ENCODE measurements at regions not wholly inside any gene's neighbourhood (a gene's known extent, or its start where the extent isn't known, plus 50 kb on each side); places are given as distances from the start of the nearest gene placed in this dataset.

DNA sequence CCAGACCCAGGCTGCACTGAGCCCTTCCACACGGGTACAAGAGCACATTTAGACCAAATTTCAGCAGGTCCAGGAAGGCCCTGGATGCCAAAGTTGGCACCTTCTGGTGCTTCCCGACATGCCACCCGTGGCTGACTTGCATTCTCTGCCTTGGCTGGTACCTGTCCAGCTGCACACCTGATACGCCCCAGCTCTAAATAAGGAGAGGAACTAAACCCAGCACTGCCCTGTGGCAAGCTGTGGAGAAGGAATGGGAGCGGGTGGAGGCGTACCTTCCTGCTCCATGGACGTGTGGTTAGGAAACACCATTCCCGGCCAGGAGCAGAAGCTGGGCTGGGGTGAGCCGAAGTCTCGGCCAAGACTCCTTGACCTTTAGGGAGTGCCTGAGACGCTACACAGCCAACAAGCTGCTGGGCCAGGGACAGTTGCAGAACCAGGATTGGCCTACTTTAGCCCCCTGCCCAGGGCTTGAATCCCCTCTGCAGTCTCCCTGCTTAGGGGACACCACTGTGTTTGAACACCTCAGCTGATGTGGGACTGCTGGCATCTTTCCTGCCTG, 86.5 kb upstream of the TAF1B start:
- DNase-seq (ENCODE audit: low read depth, low spot score), result no peak

DNA sequence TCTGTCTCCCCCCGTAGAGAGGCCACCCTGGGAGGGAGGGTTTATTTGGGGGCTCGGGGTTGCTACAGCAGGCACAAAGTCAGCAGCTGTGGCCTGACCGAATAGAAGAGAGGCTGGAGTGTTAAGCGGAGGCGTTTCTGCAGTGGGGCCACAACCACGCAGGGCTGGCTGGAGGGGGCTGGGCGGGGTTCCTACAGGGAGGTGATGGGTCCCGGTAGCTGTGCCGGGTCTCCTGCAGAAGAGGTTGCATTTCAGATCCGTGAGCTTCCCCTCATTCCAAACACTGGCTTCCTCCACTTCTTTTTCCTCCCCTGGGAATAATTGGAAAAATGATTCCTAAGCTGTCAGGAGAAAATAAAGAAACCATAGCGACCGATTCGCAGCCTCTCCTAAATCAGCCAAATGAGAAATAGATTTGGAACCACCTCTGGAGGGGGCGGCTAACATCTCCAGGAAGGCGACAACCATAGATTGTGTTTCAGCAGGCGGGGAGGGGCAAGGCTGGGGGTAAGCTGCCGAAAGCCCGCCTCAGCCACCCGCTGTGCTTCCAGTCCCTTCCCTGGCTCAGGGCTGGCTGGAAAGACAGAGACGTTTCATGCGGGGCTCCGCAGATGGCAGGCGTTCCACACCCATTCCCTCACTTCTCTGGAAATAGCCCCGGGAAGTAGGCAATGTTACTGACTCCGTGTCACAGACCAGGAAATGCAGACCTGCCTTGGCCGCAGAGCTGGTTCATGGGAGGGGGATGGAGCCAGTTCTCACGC, 85.6 kb upstream of the TAF1B start:
- no peak for DNase-seq (ENCODE audit: low read depth, low spot score)

DNA sequence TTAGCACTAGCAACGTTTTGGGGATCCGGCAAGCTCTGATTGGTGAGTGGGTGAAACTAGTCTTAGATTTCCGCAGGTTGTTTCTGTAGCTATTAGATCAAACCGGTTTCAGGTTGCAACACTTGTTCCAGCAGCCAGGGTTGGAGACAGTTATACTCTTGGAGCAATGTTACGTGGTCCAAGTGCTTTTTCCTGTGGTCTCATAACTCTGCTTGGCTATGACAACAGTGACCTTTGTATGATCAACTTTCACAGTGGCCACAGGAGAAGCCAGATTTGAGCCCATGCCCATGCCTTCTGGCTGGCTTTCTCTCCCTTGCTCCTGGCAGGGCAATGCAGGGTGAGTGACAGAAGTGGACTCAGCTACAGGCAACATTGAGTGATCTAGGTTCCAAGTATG, 84.5 kb upstream of the TAF1B start:
- DNase-seq (ENCODE audit: low read depth, low spot score), result no peak

DNA sequence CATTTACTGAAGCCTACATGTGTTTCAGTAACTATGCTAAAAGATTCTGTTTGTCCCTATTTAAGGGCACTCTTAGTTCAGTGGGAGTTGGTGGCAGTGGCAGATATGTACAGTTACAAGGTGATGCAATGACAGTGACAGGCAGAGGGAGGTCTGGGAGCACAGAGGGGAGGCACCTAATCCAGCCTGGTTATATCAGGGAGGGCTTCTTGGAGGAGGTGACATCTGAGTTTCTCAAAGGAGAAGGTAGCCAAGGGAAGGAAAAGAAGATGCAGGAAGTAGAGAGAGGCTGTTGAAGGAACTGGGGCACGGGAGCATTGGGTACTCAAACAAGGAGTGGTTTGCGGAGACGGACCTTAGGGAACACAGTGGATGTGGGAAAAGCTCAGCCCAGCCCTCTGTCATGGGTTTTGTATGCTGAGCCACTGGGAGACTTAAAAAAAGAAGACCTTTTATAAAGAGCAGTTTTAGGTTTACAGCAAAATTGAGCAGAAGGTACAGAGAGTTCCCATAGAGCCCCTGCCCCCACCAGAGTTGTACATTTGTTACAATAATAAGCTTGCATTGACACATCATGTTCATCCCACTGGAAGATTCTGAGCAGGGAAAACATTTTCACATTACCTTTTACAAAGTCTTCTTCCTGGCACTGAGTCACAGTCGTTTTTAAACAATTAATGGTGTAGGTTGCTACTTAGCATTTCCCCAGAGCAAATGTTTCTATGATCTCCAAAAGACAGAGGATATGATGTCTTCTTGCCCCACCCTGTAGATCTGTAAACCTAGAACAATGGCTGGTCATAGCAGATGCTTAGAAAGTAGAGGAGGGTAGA, 83.0 kb upstream of the TAF1B start:
- no peak for DNase-seq (ENCODE audit: low read depth, low spot score)

DNA sequence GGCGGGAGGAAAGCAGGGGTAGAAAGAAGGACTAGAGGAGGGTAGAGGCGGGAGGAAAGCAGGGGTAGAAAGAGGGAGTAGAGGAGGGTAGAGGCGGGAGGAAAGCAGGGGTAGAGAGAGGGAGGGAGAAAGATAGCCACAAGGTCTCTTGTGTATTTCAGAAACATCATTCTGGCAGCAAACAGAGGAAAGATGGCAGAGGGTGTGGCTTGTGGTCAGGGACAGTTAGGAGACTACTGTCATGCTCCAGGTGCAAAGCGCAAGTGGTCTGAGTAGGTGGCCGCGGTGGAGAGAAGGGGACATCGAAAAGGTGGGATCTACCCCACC, 82.4 kb upstream of the TAF1B start:
- DNase-seq (ENCODE audit: low read depth, low spot score), result no peak

DNA sequence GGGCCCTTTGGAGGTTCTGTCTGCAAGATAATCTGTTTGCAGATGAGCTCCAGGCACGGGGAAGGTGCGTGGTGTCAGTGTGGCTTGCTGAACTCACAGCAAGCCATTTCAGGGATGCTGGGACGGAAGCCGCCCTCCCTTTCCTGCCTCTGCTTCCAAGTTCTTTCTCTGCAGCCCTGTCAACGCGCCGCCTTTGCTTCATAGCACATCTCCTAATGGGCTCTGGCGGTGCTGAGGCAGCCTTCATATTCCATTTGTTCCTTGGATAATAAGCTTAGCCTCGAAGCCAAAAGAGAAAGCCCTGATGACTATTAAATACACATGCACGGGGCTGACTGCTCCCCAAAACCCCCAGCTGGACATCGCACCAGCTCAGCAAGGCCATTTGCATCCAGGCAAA, 81.7 kb upstream of the TAF1B start:
- DNase-seq (ENCODE audit: low read depth, low spot score), result no peak

DNA sequence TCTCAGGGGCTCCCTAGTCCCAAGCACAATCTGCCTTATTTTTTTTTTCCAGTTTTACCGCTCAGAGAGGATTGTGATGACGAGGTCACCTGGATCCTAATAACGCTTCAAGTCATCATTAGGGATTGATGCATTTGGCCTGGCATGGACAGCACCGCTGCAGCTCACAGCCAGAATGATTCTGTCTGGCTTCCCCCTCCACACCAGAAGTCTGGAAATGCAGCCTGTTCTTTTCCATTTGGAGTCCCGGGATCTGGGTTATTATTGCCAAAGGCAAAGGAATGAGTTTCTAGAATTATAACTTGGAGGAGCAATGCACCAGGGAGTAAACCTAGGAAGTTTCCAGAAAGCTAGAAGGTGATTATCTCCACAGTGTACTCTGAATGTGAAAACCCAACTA, 81.1 kb upstream of the TAF1B start:
- no peak for DNase-seq (ENCODE audit: low read depth, low spot score)

DNA sequence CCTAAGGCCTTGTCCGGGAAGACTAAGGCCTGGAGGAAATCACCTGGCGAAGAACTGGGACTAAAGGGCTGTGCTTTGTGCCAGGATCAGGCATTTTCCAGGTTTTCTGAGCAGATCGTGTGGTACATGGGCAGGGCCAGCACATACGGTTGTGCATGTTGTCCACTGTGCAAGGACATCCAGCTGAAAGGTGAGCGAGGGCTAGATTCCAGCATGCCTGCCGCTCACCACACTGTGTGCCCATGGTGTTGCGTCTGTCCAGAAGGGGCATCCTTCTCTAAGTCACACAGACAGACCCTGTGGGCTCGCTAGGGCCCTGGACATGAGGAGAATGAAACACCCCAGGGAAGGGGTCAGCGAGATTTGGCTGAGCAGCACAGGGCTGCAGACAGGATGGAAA, 80.3 kb upstream of the TAF1B start:
- DNase-seq (ENCODE audit: low read depth, low spot score), result no peak

DNA sequence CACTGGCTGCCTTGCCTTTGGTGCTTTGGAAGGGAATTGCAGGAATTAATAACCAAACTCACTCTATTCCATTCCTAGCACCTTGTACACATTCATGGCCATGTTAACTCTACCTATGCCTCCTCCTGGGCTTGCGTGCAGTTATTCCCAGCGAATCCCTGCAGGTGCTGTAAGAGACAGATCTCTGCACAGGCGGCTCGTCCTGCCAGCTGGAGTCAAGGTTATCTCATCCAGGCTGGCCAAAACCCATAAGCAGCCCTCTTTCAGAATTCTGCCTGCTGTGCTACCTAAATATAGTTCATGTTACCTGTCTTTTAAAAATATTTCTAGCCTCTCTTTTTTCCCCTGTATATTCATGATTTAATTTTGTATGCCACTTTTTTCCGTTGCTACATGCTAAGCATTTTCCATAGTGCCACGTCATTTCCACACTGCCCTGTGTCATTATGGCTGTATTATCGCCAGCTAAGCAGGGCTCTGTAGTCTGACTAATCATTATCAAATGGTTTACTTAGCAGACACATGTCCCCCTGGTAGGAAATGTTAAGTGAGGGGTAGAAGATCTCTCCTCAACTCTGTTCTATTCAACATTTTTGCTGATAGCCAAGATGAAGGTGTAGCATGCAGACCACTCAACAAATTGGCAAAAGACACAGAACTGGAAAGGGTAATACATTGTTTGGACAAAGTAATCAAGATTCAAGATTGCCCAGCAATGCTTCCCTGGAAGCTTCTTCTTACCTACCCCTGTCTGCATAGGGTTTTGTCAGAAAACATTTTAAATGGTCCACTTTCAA, 79.7 kb upstream of the TAF1B start:
- no peak for DNase-seq (ENCODE audit: low read depth, low spot score)

DNA sequence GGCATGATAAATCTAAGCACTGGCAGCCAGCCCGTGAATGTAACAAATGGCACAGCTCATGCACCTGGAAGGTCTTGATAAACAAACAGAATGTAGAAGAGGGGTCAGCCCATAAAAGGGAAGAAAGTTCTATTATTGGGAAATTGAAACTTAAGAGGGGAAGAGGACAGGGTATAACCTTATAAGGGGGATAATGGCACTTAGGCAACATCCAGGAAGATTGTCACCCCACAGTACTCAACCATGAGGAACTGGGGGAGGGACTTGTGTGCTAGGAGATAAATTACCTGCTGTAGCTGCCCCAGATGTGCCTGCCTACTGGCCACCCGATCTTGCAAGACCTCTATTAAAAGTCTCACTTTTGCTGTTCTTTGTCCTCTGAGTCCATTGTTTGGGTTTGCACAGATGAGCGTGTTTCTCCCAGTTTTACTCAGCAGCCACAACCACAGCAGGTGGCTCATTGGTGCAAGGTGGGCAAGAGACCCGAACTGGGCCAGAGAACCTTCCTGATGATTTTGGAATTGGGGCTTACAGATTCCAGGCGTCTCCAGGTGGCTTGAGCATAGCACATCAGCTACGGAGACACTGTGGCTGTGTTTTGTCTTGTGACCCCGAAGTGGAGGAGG, 79.0 kb upstream of the TAF1B start:
- DNase-seq (ENCODE audit: low read depth, low spot score), result no peak

DNA sequence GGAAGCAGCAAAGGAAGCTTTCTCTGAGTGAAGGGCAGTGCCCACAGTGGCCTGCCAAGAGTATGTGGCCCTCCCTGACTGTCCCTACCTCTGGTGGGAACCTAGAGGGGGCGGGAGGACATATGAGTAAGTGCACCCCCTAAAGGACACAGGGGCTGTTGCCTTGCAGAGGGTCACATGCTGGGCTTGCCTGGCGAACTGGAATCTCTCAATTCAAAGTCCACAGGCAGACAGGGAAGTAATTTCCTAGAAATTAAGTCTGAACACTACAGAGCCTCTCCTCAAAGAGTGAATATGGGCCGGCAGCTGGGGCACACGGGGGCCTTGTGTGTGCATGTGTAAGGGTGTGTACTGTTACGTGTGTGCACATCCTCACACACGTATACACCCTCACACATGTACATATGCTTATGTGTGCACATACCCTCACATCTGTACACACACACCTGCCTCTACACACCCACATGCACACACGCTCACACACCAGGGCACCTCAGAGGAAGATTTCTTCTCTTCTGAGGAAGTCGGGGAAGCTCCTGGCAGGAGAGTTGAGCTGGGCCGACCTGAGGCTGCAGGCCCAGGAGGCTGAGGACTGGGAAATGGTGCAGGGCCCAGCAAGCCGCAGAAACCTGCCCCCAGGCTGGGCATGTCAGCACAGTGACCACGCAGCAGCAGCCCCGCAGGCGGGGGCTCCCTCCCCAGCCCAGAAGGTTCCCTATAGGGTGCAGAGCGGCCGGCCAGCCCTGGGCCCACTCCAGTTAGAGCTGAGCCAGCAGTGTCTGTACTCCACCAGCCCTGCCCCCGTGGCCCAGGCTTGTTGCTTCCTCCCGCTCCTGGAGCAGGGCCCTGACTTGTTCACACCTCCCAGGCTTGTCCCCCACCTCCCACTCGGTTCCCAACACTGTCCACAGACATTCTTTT, 77.4 kb upstream of the TAF1B start:
- DNase-seq (ENCODE audit: low read depth, low spot score), result no peak

DNA sequence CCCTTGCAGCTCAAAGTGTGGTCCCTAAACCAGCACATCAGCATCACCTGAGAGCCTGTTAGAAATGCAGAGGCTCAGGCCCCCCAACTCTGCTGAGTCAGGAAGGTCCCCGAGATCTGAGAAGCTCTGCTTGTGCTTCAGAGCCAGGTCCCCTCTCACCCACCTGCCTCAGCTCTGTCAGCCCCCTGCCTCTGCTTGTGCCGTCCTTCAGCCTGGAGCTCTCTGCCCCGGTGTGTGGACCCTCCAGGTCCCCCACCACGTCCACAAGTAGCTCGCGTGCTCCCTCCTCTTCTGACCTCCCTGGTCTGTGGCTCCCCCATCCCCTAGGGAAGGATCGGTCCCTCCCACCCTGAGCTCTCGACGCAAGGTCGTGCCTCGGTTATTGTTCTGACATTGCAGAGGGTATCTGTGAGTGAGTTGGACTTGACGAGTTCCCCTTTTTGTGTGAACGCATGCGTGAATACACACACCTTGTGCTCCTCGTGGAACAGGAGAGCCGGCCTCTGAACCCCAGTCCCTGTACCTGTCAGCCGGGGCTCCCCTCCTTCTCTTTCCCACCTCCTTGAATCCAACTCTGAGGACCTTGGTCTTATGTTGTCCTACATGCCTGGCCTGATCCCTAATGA, 75.5 kb upstream of the TAF1B start:
- DNase-seq (ENCODE audit: low read depth, low spot score), result no peak

DNA sequence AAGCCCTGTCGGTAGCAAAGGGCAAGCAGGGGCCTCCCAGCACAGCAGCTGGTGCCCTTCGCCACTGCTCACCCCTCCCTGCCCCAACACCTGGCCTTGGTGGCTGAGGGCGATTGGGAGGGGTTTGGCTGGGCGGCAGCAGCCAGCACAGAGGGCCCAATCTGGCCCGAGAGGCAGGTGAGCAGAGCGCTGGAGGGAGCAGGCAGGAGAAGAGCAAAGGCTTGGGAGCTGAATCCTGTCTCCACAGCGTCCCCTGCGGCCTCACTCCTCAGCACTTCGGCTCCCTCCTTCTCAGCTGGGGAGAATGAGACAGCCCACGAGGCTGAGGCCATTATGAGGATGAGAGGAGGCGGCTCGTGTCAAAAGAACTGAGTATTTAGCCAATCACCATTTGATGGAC, 74.9 kb upstream of the TAF1B start:
- no peak for DNase-seq (ENCODE audit: low read depth, low spot score)

DNA sequence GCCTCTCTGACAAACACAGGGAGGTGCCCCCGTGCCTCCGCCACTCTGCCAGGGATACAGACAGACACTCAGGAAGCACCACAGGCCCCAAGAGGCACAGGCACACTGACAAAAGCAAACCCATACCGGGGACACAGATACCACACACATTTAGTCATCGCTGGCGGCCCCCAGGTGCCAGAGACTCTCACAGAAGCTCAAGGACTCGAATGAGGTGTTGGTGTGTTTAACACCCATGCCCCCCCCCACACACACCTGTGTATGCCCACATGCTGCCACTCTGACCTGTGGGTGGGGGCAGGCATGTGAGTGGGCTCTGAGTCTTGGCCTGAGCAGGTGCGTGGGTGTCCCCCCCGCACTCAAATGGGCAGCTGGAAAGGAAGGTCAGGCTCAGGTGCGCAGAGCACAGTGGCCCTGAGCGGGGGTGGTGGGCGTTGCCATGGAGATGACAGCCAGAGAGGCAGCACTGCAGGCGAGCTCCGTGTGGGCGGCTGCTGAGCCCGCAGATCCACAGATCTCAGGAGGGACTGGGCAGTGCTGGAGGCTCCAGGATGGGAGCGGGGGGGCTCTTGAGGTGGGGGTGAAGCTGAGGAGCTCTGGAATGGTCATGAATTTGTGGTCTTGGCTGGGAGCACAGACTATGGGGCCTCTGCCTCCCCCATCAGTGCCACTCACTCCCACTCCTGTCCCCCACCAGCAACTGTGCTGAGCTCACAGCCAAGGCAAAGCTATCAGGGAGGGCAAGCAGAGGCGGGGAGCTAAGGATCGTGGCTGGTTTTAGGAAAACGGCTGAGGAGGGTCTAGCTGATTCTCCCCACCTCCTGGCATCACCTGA, 73.9 kb upstream of the TAF1B start:
- no peak for DNase-seq (ENCODE audit: low read depth, low spot score)

DNA sequence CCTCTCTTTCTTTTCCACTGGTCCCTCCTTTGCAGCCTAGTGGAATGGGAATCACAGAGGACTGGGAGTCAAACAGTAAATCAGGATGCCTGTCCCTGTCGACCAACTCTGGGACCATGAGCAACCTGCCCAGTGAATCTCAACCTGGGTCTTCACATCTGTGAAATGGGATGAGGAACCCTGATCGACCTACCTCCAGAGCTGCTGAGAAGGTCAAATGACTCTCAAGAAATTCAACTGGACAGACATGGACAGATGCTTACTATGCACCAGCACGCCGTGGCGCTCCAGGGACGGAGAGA, 73.3 kb upstream of the TAF1B start:
- DNase-seq (ENCODE audit: low read depth, low spot score), result no peak

DNA sequence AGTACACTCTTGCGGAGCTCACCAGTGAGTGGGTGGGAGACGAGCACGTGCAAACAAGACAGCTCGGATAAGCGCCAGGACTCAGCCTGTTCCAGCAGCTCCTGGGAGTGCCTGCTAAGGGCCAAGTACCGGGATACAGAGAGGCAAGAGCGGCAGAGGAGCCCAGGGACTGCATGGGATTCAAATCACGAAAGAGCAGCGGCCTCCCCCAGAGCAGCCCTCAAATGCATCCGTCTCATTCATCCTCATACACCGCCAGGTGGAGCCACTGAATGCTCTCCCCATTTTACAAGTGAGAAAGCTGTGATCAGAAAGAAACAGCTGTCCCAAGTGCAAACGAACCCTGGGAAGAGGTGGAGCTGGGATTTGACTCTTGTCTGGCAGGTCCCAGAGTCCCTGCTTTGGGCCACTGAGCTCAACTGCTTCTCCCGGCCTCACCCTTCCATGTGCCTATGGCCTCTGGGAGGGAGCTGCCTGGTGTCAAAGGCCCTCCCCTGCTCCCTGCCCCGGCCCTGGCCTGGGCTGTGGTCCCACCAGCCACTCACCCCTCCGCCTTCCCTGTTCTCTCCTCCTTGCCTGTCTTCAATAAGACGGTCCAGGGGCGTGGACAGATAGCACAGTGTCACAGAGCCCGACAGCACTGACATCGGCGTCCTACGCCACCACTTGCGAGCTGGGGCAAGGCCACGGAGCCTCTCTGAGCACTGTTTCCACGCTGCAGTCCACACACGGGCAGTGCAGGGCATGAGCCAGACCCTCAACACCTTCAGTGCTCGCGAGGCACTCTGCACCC, 72.8 kb upstream of the TAF1B start:
- peak; percentile 15 for DNase-seq (ENCODE audit: low read depth, low spot score)

DNA sequence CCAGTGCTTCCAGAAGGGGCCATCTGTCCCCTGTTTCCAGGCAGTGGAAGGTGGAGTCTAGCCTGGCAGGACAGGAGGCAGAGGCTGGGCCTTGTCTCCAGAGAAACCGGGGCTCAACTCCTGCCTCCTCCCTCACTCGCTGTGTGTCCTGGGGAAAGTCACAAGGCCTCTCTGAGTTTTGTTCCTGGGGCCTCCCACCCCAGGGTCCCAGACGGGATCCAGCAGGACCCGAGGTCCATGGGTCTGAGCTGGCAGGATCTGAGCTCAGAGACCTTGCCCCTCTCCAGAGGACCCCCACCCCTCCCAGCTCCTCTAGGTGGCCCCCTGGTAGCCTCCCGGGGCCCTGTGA, 72.2 kb upstream of the TAF1B start:
- no peak for DNase-seq (ENCODE audit: low read depth, low spot score)

DNA sequence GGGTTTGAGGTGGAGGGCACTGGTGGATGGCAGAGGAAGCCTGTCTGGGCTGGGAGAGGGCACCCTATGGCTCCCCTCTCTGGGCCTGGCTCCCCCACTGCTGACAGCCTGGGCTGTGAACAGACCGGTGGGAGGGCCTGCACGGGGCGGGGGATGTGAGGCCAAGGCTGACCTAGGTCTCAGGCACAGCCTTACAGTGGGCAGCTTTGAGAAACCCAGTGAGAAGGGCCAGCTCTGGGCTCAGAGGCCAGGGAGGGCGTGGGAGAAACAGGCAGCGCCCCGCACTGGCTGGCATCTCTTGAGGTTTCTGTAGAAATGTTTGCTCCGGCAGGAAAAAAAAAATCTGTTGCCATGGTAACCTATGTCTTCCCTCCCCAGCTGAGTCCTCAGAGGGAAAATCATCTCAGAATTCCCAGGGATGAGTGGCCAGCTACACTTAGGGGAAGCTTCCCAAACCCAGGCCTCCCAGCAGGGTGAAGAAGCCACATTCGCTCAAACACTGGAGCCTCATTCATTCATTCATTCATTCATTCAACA, 71.7 kb upstream of the TAF1B start:
- no peak for DNase-seq (ENCODE audit: low read depth, low spot score)
